ENCODE measurements at regions not wholly inside any gene's neighbourhood (a gene's known extent, or its start where the extent isn't known, plus 50 kb on each side); places are given as distances from the start of the nearest gene placed in this dataset.

GRCh38 chr6:25052181-25052580 is 116.4 kb upstream of the RIPOR2 start:
- no peaks in the 10 kb centered on the region for H3K27me3 ChIP-seq (ENCODE audit: insufficient read depth, low read depth)
- POLR2A ChIA-PET (ENCODE audit: unreplicated experiment), result no interaction called here
- intact Hi-C loops (cut with micrococcal nuclease; ENCODE audit: unreplicated experiment), result no loop called here
- H2AFZ ChIP-seq, result peak overlapping the region; percentile 42; the same call in 1 of the 2 replicates
- peak overlapping the region; percentile 66 for H3K4me2 ChIP-seq
- TF ChIP-seq CTCF (conservative IDR thresholded peaks at IDR 0.05), result no peak
- no peak for TF ChIP-seq EZH2 (IDR thresholded peaks at IDR 0.05; ENCODE audit: low read depth)
- no peaks in the 10 kb centered on the region for H3K36me3 ChIP-seq (ENCODE audit: low read depth)
- CTCF ChIA-PET, result no interaction called here
- no peaks in the 10 kb centered on the region for H4K20me1 ChIP-seq (ENCODE audit: insufficient read depth)
- no peaks in the 10 kb centered on the region for H3K79me2 ChIP-seq (ENCODE audit: low read depth)
- peak; percentile 56 to 71 for DNase-seq
- H3K9me3 ChIP-seq (ENCODE audit: insufficient read depth, low read depth), result peaks cover 5% of the 10 kb centered on the region; the same call in 1 of the 2 replicates
- 0 out of 2 replicates have a peak overlapping the region, but pooled peaks have one; percentile 21 for H3K27ac ChIP-seq
- H3F3A ChIP-seq (ENCODE audit: insufficient read depth, low read depth), result no peaks in the 10 kb centered on the region
- H3K4me3 ChIP-seq, result peak overlapping the region; percentile 25; the same call in 1 of the 2 replicates
- H3K9me2 ChIP-seq (ENCODE audit: insufficient read depth), result no peaks in the 10 kb centered on the region
- BruUV-seq (replicated peaks), result no TSS peak
- H3K4me1 ChIP-seq (replicated peaks; ENCODE audit: insufficient read depth), result peaks cover 49% of the 10 kb centered on the region

GRCh38 chr6:25053875-25054371 is 118.2 kb upstream of the RIPOR2 start:
- H3K9me2 ChIP-seq (ENCODE audit: insufficient read depth), result no peaks in the 10 kb centered on the region
- H3K4me1 ChIP-seq (replicated peaks; ENCODE audit: insufficient read depth), result peaks cover 49% of the 10 kb centered on the region
- H3K27ac ChIP-seq, result no peak overlapping the region
- H3K9me3 ChIP-seq (ENCODE audit: insufficient read depth, low read depth), result peaks cover 5% of the 10 kb centered on the region; the same call in 1 of the 2 replicates
- intact Hi-C loops (cut with micrococcal nuclease; ENCODE audit: unreplicated experiment), result no loop called here
- POLR2A ChIA-PET (ENCODE audit: unreplicated experiment), result interaction anchor here (0.5 to 0.7 kb wide), 6 partner anchors 10 to 651 kb away, joined by 3 to 8 read pairs (median 4); partner anchors contain the start of gene MRS2
- CTCF ChIA-PET, result interaction anchor here (0.6 to 0.8 kb wide), 2 partner anchors 26 to 121 kb away, joined by 4 read pairs; no protein-coding TSS in a partner anchor
- no TSS peak for BruUV-seq (replicated peaks)
- no peaks in the 10 kb centered on the region for H3F3A ChIP-seq (ENCODE audit: insufficient read depth, low read depth)
- no peak for TF ChIP-seq CTCF (conservative IDR thresholded peaks at IDR 0.05)
- TF ChIP-seq EZH2 (IDR thresholded peaks at IDR 0.05; ENCODE audit: low read depth), result no peak
- H3K4me2 ChIP-seq, result 0 out of 2 replicates have a peak overlapping the region, but pooled peaks have one; percentile 2
- no peak overlapping the region for H3K4me3 ChIP-seq
- no peaks in the 10 kb centered on the region for H3K79me2 ChIP-seq (ENCODE audit: low read depth)
- no peaks in the 10 kb centered on the region for H3K27me3 ChIP-seq (ENCODE audit: insufficient read depth, low read depth)
- no peaks in the 10 kb centered on the region for H3K36me3 ChIP-seq (ENCODE audit: low read depth)
- H4K20me1 ChIP-seq (ENCODE audit: insufficient read depth), result no peaks in the 10 kb centered on the region
- no peak overlapping the region for H2AFZ ChIP-seq
- DNase-seq, result no peak

GRCh38 chr6:25054469-25054868 is 118.7 kb upstream of the RIPOR2 start:
- H4K20me1 ChIP-seq (ENCODE audit: insufficient read depth), result no peaks in the 10 kb centered on the region
- H3K9me3 ChIP-seq (ENCODE audit: insufficient read depth, low read depth), result no peaks in the 10 kb centered on the region; the same call in 1 of the 2 replicates
- no peaks in the 10 kb centered on the region for H3K36me3 ChIP-seq (ENCODE audit: low read depth)
- peak overlapping the region; percentile 2; the same call in 1 of the 2 replicates for H3K4me2 ChIP-seq
- peak in 1 of 2 experiments; percentile 52 for DNase-seq
- no peaks in the 10 kb centered on the region for H3K79me2 ChIP-seq (ENCODE audit: low read depth)
- no peak overlapping the region for H3K27ac ChIP-seq
- ChIA-PET CTCF (interaction anchor here (0.6 kb wide), 1 partner anchor 121 kb away, joined by 4 read pairs; no protein-coding TSS in a partner anchor), POLR2A (ENCODE audit: unreplicated experiment) (interaction anchor here (0.5 to 0.7 kb wide), 8 partner anchors 10 to 651 kb away, joined by 3 to 8 read pairs (median 4); partner anchors contain the start of gene MRS2)
- intact Hi-C loops (cut with micrococcal nuclease; ENCODE audit: unreplicated experiment), result no loop called here
- H3F3A ChIP-seq (ENCODE audit: insufficient read depth, low read depth), result no peaks in the 10 kb centered on the region
- H3K9me2 ChIP-seq (ENCODE audit: insufficient read depth), result no peaks in the 10 kb centered on the region
- no peak overlapping the region for H2AFZ ChIP-seq
- H3K4me1 ChIP-seq (replicated peaks; ENCODE audit: insufficient read depth), result peaks cover 49% of the 10 kb centered on the region
- BruUV-seq (replicated peaks), result no TSS peak
- no peak overlapping the region for H3K4me3 ChIP-seq
- no peak for TF ChIP-seq CTCF (conservative IDR thresholded peaks at IDR 0.05)
- no peaks in the 10 kb centered on the region for H3K27me3 ChIP-seq (ENCODE audit: insufficient read depth, low read depth)

Measured in PC-9 (cell line).